Neural cell (in vitro differentiated cells): ENCODE measurements at regions not wholly inside any gene's neighbourhood (a gene's known extent, or its start where the extent isn't known, plus 50 kb on each side); places are given as distances from the start of the nearest gene placed in this dataset.

Source experiments
- H2AFZ ChIP-seq: fragments of 200-600, 300-800 bp; sonication (generic), shearing (Covaris generic); 2 replicates; pipeline ENCODE4 v1.6.0; 2014; ENCODE audit warnings: low read depth, mild to moderate bottlenecking, antibody characterized with exemption, low read length, moderate library complexity
- H3F3A ChIP-seq: fragments of 200-600 bp; shearing (Covaris generic); 2 replicates; pipeline ENCODE4 v1.6.1; 2016; ENCODE audit warnings: mild to moderate bottlenecking, moderate library complexity, mixed read lengths, antibody characterized with exemption, low read length; ENCODE audit not compliant: insufficient read depth, poor library complexity, severe bottlenecking
- H3K27ac ChIP-seq: fragments of 200-600, 300-800 bp; sonication (generic), shearing (Covaris generic); 2 replicates; pipeline ENCODE4 v1.5.1; 2014; ENCODE audit warnings: mild to moderate bottlenecking, low read length, moderate library complexity
- H3K27me3 ChIP-seq: fragments of 300-800, 200-600 bp; sonication (generic), shearing (Covaris generic); 2 replicates; pipeline ENCODE4 v1.6.0; 2014; ENCODE audit warnings: mild to moderate bottlenecking, low read depth, low read length, moderate library complexity; ENCODE audit not compliant: insufficient read depth
- H3K36me3 ChIP-seq: fragments of 300-800, 200-600 bp; sonication (generic), shearing (Covaris generic); 2 replicates; pipeline ENCODE4 v1.5.1; 2014; ENCODE audit warnings: mild to moderate bottlenecking, antibody characterized with exemption, low read length, moderate library complexity; ENCODE audit not compliant: insufficient read depth
- H3K4me2 ChIP-seq: fragments of 300-800, 200-600 bp; sonication (generic), shearing (Covaris generic); 2 replicates; pipeline ENCODE4 v1.6.0; 2014; ENCODE audit warnings: mild to moderate bottlenecking, low read length
- H3K4me3 ChIP-seq: fragments of 300-800, 200-600 bp; sonication (generic), shearing (Covaris generic); 2 replicates; pipeline ENCODE4 v1.5.1; 2014; ENCODE audit warnings: mild to moderate bottlenecking, low read length, moderate library complexity
- H3K79me2 ChIP-seq: fragments of 200-600 bp; shearing (Covaris generic); replicated peaks from 2 replicates; pipeline ENCODE4 v1.6.0; 2014; ENCODE audit warnings: mild to moderate bottlenecking, low read length, moderate library complexity; ENCODE audit not compliant: insufficient read depth
- H3K9ac ChIP-seq: fragments of 300-800, 200-600 bp; sonication (generic), shearing (Covaris generic); 2 replicates; pipeline ENCODE4 v1.6.1; 2016; ENCODE audit warnings: mild to moderate bottlenecking, low read length, mixed read lengths
- H3K9me2 ChIP-seq: fragments of 200-600 bp; shearing (Covaris generic); 2 replicates; pipeline ENCODE4 v1.6.1; 2016; ENCODE audit warnings: mild to moderate bottlenecking, low read length, mixed read lengths; ENCODE audit not compliant: insufficient read depth
- H3K9me3 ChIP-seq: fragments of 200-600, 300-800 bp; sonication (generic), shearing (Covaris generic); 2 replicates; pipeline ENCODE4 v1.6.1; 2016; ENCODE audit warnings: mild to moderate bottlenecking, mixed run types, low read length, moderate library complexity, mixed read lengths
- H4K20me1 ChIP-seq: fragments of 200-600 bp; shearing (Covaris generic); 2 replicates; pipeline ENCODE4 v1.6.1; 2016; ENCODE audit warnings: mild to moderate bottlenecking, mixed run types; ENCODE audit not compliant: insufficient read depth
- EP300 ChIP-seq: fragments of 450-650 bp; conservative IDR thresholded peaks from 2 replicates; pipeline ENCODE4 v1.6.1; 2014; ENCODE audit warnings: antibody characterized with exemption, mild to moderate bottlenecking, moderate library complexity; ENCODE audit not compliant: poor library complexity, severe bottlenecking
- EZH2 ChIP-seq: fragments of 200-600, 300-800 bp; shearing (Covaris generic), sonication (generic); IDR thresholded peaks from 2 replicates; pipeline ENCODE4 v1.6.1; 2014; ENCODE audit warnings: antibody characterized with exemption, low read length, borderline replicate concordance, mild to moderate bottlenecking; ENCODE audit not compliant: insufficient read depth, poor library complexity, severe bottlenecking
- MXI1 ChIP-seq: fragments of 450-650 bp; conservative IDR thresholded peaks from 2 replicates; pipeline ENCODE4 v1.6.1; 2014; ENCODE audit warnings: antibody characterized with exemption, mild to moderate bottlenecking; ENCODE audit not compliant: poor library complexity, severe bottlenecking
- POLR2AphosphoS5 ChIP-seq: IDR thresholded peaks from 2 replicates; pipeline ENCODE4 v1.6.1; 2012
- RAD21 ChIP-seq: fragments of 450-650 bp; conservative IDR thresholded peaks from 2 replicates; pipeline ENCODE4 v1.6.1; 2014; ENCODE audit warnings: antibody characterized with exemption, mild to moderate bottlenecking, moderate library complexity
- REST ChIP-seq: IDR thresholded peaks from 2 replicates; pipeline ENCODE4 v1.6.1; 2012; ENCODE audit warnings: borderline replicate concordance
- SMC3 ChIP-seq: fragments of 450-650 bp; conservative IDR thresholded peaks from 2 replicates; pipeline ENCODE4 v1.6.1; 2014; ENCODE audit warnings: antibody characterized with exemption, mild to moderate bottlenecking, moderate library complexity; ENCODE audit not compliant: poor library complexity
- TF ChIP-seq, protein P1 (sequence below): fragments of 450-650 bp; IDR thresholded peaks from 2 replicates; pipeline ENCODE4 v1.5.1; 2014; ENCODE audit warnings: antibody characterized with exemption, mild to moderate bottlenecking, moderate library complexity; ENCODE audit not compliant: poor library complexity, severe bottlenecking

- H4K20me1 ChIP-seq, result no peaks in the 10 kb centered on the region
- peak overlapping the region; percentile 31 for H3K9ac ChIP-seq
- H3K36me3 ChIP-seq, result no peaks in the 10 kb centered on the region
- TF ChIP-seq RAD21, result peak; percentile 7
- no peak for TF ChIP-seq SMC3
- H3K4me3 ChIP-seq, result peak overlapping the region; percentile 54
- H3K4me2 ChIP-seq, result peak overlapping the region; percentile 37
- no peak overlapping the region for H2AFZ ChIP-seq
- H3K27me3 ChIP-seq, result peaks cover 7% of the 10 kb centered on the region
- H3K79me2 ChIP-seq, result peaks cover 5% of the 10 kb centered on the region
- H3K9me2 ChIP-seq, result no peaks in the 10 kb centered on the region
- no peaks in the 10 kb centered on the region for H3K9me3 ChIP-seq
- peaks cover 3% of the 10 kb centered on the region for H3F3A ChIP-seq
- H3K27ac ChIP-seq, result no peak overlapping the region
Measured at GRCh38 chr13:99657848-99658260, 156.6 kb downstream of the TM9SF2 start.

GRCh38 chr13:99656844-99657381, 155.6 kb downstream of the TM9SF2 start:
- TF ChIP-seq SMC3 (no peak), POLR2AphosphoS5 (peak; percentile 4), EZH2 (no peak), EP300 (no peak), MXI1 (no peak), REST (no peak), RAD21 (no peak)
- TF ChIP-seq, protein P1, sequence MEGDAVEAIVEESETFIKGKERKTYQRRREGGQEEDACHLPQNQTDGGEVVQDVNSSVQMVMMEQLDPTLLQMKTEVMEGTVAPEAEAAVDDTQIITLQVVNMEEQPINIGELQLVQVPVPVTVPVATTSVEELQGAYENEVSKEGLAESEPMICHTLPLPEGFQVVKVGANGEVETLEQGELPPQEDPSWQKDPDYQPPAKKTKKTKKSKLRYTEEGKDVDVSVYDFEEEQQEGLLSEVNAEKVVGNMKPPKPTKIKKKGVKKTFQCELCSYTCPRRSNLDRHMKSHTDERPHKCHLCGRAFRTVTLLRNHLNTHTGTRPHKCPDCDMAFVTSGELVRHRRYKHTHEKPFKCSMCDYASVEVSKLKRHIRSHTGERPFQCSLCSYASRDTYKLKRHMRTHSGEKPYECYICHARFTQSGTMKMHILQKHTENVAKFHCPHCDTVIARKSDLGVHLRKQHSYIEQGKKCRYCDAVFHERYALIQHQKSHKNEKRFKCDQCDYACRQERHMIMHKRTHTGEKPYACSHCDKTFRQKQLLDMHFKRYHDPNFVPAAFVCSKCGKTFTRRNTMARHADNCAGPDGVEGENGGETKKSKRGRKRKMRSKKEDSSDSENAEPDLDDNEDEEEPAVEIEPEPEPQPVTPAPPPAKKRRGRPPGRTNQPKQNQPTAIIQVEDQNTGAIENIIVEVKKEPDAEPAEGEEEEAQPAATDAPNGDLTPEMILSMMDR, result no peak
- Histone ChIP-seq H3F3A (peaks cover 3% of the 10 kb centered on the region), H3K9me3 (no peaks in the 10 kb centered on the region), H3K9ac (no peak overlapping the region), H4K20me1 (no peaks in the 10 kb centered on the region), H3K4me2 (no peak overlapping the region), H3K36me3 (no peaks in the 10 kb centered on the region), H3K9me2 (no peaks in the 10 kb centered on the region), H3K27me3 (peaks cover 7% of the 10 kb centered on the region), H3K27ac (no peak overlapping the region), H3K79me2 (peaks cover 5% of the 10 kb centered on the region), H2AFZ (no peak overlapping the region), H3K4me3 (no peak overlapping the region)
